HEK293T (cell line): ENCODE measurements at regions not wholly inside any gene's neighbourhood (a gene's known extent, or its start where the extent isn't known, plus 50 kb on each side); places are given as distances from the start of the nearest gene placed in this dataset.
"Not testable (repeated sequence)": the region's sequence is repeated elsewhere in the genome, so short reads cannot be mapped to it uniquely, and the experiment has no call there.

Experiments
- FOXK2 ChIP-seq: fragments of 450-650 bp; IDR thresholded peaks from 2 replicates; pipeline ENCODE4 v1.6.1; 2016; ENCODE audit warnings: mild to moderate bottlenecking
- FOXM1 ChIP-seq: fragments of 450-650 bp; IDR thresholded peaks from 2 replicates; pipeline ENCODE4 v1.6.1; 2017; ENCODE audit warnings: mild to moderate bottlenecking, borderline replicate concordance
- HDGF ChIP-seq: fragments of 450-650 bp; IDR thresholded peaks from 2 replicates; pipeline ENCODE4 v1.6.1; 2017; ENCODE audit warnings: antibody characterized with exemption, borderline replicate concordance
- NFRKB ChIP-seq: fragments of 450-650 bp; IDR thresholded peaks from 2 replicates; pipeline ENCODE4 v1.6.1; 2016; ENCODE audit warnings: mild to moderate bottlenecking, moderate library complexity
- SP1 ChIP-seq: fragments of 450-650 bp; IDR thresholded peaks from 2 replicates; pipeline ENCODE4 v1.6.1; 2017
- SUZ12 ChIP-seq: fragments of 450-650 bp; IDR thresholded peaks from 2 replicates; pipeline ENCODE4 v1.6.1; 2016; ENCODE audit warnings: mild to moderate bottlenecking
- TARDBP ChIP-seq: fragments of 450-650 bp; IDR thresholded peaks from 2 replicates; pipeline ENCODE4 v1.6.1; 2016

- TF ChIP-seq SP1, HDGF, TARDBP, FOXM1, SUZ12, FOXK2, NFRKB: not testable (repeated sequence)
These were observed 131.6 kb downstream of the CD164 start for GRCh38 chr6:109250544-109251156.
